ENCODE measurements at regions not wholly inside any gene's neighbourhood (a gene's known extent, or its start where the extent isn't known, plus 50 kb on each side); places are given as distances from the start of the nearest gene placed in this dataset.

GRCh38 chr6:4327841-4328240 lies 192.5 kb upstream of the ECI2 start:
- Histone ChIP-seq H3K4me1 (no peaks in the 10 kb centered on the region), H3K36me3 (no peaks in the 10 kb centered on the region), H3K27me3 (no peaks in the 10 kb centered on the region), H3K27ac (no peak overlapping the region), H3K9me3 (no peaks in the 10 kb centered on the region), H3K4me3 (no peak overlapping the region)
- no peak for DNase-seq (ENCODE audit: low spot score)
- TF ChIP-seq CTCF (IDR thresholded peaks at IDR 0.05) = no peak

- no peak for TF ChIP-seq CTCF (IDR thresholded peaks at IDR 0.05)
- Histone ChIP-seq H3K4me3 (no peak overlapping the region), H3K27me3 (no peaks in the 10 kb centered on the region), H3K4me1 (peaks cover 0 to 22% of the 10 kb centered on the region in 2 donors), H3K9me3 (no peaks in the 10 kb centered on the region), H3K36me3 (no peaks in the 10 kb centered on the region), H3K27ac (no peak overlapping the region)
- DNase-seq (ENCODE audit: low spot score) = no peak
These were observed 189.4 kb upstream of the ECI2 start for GRCh38 chr6:4324746-4325145.

- H3K4me1 ChIP-seq = peaks cover 0 to 31% of the 10 kb centered on the region in 2 donors
- H3K27ac ChIP-seq = no peak overlapping the region
These were observed 187.9 kb upstream of the ECI2 start for GRCh38 chr6:4323322-4323721.

GRCh38 chr6:4322846-4323309 lies 187.5 kb upstream of the ECI2 start:
- Histone ChIP-seq H3K4me3 (no peak overlapping the region), H3K27me3 (no peaks in the 10 kb centered on the region), H3K36me3 (no peaks in the 10 kb centered on the region), H3K27ac (no peak overlapping the region), H3K9me3 (no peaks in the 10 kb centered on the region), H3K4me1 (peaks cover 0 to 36% of the 10 kb centered on the region in 2 donors)
- no peak for TF ChIP-seq CTCF (IDR thresholded peaks at IDR 0.05)
- no peak for DNase-seq (ENCODE audit: low spot score)

More at GRCh38 chr6:4323322-4323721, 187.9 kb upstream of the ECI2 start:
- H3K4me3 ChIP-seq = no peak overlapping the region
- DNase-seq (ENCODE audit: low spot score) = no peak
- H3K36me3 ChIP-seq = no peaks in the 10 kb centered on the region
- no peaks in the 10 kb centered on the region for H3K27me3 ChIP-seq
- no peak for TF ChIP-seq CTCF (IDR thresholded peaks at IDR 0.05)
- H3K9me3 ChIP-seq = no peaks in the 10 kb centered on the region

- H3K4me1 ChIP-seq = peaks cover 0 to 42% of the 10 kb centered on the region in 2 donors
These were observed 186.9 kb upstream of the ECI2 start for GRCh38 chr6:4322134-4322845.

More at GRCh38 chr6:4322134-4322845, 186.9 kb upstream of the ECI2 start:
- DNase-seq (ENCODE audit: low spot score) = no peak
- TF ChIP-seq CTCF (IDR thresholded peaks at IDR 0.05) = no peak
- Histone ChIP-seq H3K4me3 (no peak overlapping the region), H3K27ac (no peak overlapping the region), H3K36me3 (no peaks in the 10 kb centered on the region), H3K27me3 (no peaks in the 10 kb centered on the region), H3K9me3 (no peaks in the 10 kb centered on the region)

Data from right atrium auricular region (tissue), 2 donors.